Mucosa of rectum (tissue), 2 donors: ENCODE measurements at regions not wholly inside any gene's neighbourhood (a gene's known extent, or its start where the extent isn't known, plus 50 kb on each side); places are given as distances from the start of the nearest gene placed in this dataset.
"Not testable (repeated sequence)": the region's sequence is repeated elsewhere in the genome, so short reads cannot be mapped to it uniquely, and the experiment has no call there.

Experiments used
- H3K27ac ChIP-seq, 2 donors: one replicate each; pipeline ENCODE4 v1.7.0; 2013; ENCODE audit warnings: inconsistent platforms in 2 of 2, low read depth in 2 of 2, low read length in 2 of 2
- H3K27me3 ChIP-seq, 2 donors: one replicate each; pipeline ENCODE4 v1.7.0; 2013; ENCODE audit warnings: low read length in 2 of 2; ENCODE audit not compliant: control insufficient read depth in 2 of 2, insufficient read depth in 2 of 2
- H3K36me3 ChIP-seq, 2 donors: one replicate each; pipeline ENCODE4 v1.7.0; 2013; ENCODE audit warnings: low read length in 2 of 2; ENCODE audit not compliant: control insufficient read depth in 2 of 2, insufficient read depth in 2 of 2
- H3K4me1 ChIP-seq, 2 donors: one replicate each; pipeline ENCODE4 v1.7.0; 2013; ENCODE audit warnings: low read length in 2 of 2, mild to moderate bottlenecking in 1 of 2; ENCODE audit not compliant: control insufficient read depth in 2 of 2, insufficient read depth in 2 of 2
- H3K4me3 ChIP-seq, 2 donors: one replicate each; pipeline ENCODE4 v1.7.0; 2013; ENCODE audit warnings: low read length in 2 of 2
- H3K9ac ChIP-seq, 2 donors: one replicate each; pipeline ENCODE4 v1.7.0; 2013; ENCODE audit warnings: low read length in 2 of 2, low read depth in 1 of 2, mild to moderate bottlenecking in 1 of 2
- H3K9me3 ChIP-seq, 2 donors: one replicate each; pipeline ENCODE4 v1.7.0; 2013; ENCODE audit warnings: low read length in 2 of 2; ENCODE audit not compliant: control insufficient read depth in 2 of 2
- donor health status: healthy.
- donor health status: Normal muscosa, but diverticular disease.

DNA sequence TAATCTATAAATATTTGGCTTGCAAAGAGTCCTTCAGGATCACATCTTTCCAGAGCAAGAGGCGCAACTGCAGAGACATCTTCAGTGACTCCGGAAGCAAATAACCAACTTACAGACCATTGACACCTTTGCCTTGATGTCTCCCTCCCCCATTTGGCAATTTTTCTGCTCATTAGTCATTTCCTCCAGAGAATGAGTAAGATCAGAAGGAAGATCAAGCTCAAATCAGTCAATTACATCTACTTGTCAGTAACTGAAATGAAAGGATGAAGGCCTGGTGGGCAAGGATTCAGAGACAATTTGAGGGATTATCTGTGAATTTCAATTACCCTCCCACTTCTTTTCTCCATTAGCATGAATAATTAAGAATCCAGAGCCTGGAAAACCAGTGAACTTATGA lies 665.6 kb upstream of the CPEB2 start:
- no peak overlapping the region for H3K4me3 ChIP-seq
- H3K36me3 ChIP-seq: no peaks in the 10 kb centered on the region
- H3K27me3 ChIP-seq: no peaks in the 10 kb centered on the region
- H3K9me3 ChIP-seq: no peaks in the 10 kb centered on the region
- no peak overlapping the region for H3K27ac ChIP-seq
- H3K4me1 ChIP-seq: no peaks in the 10 kb centered on the region
- no peak overlapping the region for H3K9ac ChIP-seq

DNA sequence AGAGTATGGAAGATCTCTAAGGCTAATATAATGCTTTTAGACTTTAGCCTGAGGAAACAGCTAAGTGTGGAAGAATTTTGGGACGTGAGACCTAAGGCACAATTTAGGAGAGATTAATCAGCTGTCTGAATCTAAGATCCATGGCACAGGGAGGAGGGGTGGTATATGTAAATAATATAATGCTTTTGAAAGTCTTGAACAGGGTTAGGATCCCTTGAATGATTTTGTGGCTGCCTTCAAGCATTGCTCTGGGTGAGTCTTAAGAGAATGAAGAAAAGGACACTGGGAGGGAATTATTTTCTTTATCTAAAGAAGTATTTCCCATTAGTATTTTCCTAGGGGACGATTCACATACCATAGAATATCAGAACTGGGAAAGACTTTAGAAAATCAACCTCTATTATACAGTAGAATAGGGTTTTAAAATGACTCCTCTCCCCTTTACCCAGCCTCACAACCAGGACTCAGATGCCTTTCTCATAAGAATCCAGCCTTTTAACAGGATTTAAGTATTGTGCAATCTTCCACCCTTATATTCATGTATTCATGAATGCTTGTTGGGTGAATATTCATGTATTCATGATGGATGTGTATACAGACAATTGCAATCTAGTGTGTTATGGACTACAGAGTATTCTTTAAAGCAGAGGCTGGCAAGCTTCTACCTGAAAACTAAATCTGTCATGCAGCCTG lies 664.2 kb upstream of the CPEB2 start:
- H3K27ac ChIP-seq: no peak overlapping the region
- no peaks in the 10 kb centered on the region for H3K27me3 ChIP-seq
- no peaks in the 10 kb centered on the region for H3K9me3 ChIP-seq
- no peak overlapping the region for H3K4me3 ChIP-seq
- H3K9ac ChIP-seq: no peak overlapping the region
- no peaks in the 10 kb centered on the region for H3K36me3 ChIP-seq
- H3K4me1 ChIP-seq: no peaks in the 10 kb centered on the region

DNA sequence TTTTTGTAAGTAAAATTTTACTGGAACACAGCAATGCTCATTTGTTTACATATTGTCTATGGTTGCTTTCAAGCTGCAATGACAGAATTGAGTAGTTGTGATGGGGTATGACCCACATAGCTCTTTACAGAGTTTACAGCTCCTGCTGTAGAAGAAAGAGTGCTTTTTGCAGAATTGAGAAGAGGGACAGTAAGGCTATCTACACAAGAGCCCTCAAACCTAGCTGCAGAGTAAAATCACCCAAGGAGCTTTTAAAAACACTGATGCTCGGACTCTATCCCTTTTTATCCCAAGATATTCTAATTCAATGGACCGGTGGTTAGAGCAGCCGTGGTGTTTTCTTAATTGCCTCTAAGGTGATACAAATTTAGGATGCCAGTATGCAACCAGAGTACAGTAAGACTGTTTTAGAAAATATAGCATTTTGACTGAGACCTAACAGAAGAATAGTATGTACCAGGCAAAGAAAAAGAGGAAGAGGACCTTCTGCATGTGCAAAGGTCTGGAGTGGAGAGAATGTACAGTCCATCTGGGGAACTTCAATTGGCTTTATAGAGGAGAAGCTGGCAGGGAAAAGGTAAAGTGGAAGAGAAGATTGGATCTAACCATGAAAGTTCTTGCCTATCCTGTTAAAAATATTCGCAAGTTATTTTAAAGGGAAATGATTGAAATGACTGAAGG lies 663.6 kb upstream of the CPEB2 start:
- Histone ChIP-seq H3K9ac (no peak overlapping the region), H3K4me1 (no peaks in the 10 kb centered on the region), H3K27me3 (no peaks in the 10 kb centered on the region), H3K4me3 (no peak overlapping the region), H3K27ac (no peak overlapping the region), H3K36me3 (no peaks in the 10 kb centered on the region), H3K9me3 (no peaks in the 10 kb centered on the region)

DNA sequence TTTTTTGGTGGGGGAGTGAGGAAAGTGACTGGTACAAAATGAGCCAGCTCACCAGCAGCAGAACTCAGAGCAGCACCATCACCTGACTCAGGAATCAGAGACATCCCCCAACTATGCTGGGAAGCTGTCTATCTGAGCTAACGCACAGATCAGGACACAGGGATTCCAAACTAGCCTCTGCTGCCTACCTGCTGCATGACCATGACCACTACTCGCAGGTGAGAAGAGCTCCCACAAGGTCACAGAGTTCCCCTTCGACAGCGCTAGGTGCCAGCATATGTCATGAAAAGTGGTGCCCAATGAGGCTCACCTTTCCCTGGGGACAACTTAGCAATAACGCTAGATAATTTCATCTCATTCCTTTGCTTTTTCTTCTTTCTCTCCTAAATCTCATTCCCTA lies 662.6 kb upstream of the CPEB2 start:
- Histone ChIP-seq H3K9me3 (no peaks in the 10 kb centered on the region), H3K27me3 (no peaks in the 10 kb centered on the region), H3K9ac (no peak overlapping the region), H3K36me3 (no peaks in the 10 kb centered on the region), H3K4me1 (no peaks in the 10 kb centered on the region), H3K4me3 (no peak overlapping the region), H3K27ac (no peak overlapping the region)

- no peak overlapping the region for H3K27ac ChIP-seq
- H3K27me3 ChIP-seq: no peaks in the 10 kb centered on the region
- H3K9me3 ChIP-seq: no peaks in the 10 kb centered on the region
- no peaks in the 10 kb centered on the region for H3K36me3 ChIP-seq
- H3K9ac ChIP-seq: no peak overlapping the region
- H3K4me1 ChIP-seq: no peaks in the 10 kb centered on the region
- no peak overlapping the region for H3K4me3 ChIP-seq
These were observed 662.0 kb upstream of the CPEB2 start for GRCh38 chr4:14340321-14340720.

DNA sequence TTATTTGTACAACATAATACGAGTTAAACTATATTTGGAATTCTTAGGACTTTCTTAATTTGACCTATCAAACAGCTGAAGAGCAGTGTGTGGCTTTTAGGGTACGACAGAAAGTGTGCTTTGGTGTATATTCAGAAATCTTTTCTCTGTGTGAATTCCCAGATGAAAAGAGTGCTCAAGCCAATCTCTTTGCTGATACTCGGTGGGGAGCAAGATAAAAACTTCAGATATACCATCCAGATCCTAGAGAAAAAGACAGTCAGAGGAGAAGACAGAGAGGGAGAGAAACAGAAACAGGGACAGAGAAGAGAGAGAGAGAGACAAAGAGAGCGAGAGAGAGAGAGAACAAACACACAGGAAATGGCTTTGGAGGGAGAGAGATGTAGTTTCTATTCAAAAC lies 658.3 kb upstream of the CPEB2 start:
- Histone ChIP-seq H3K9me3 (no peaks in the 10 kb centered on the region), H3K4me3 (no peak overlapping the region), H3K27ac (no peak overlapping the region), H3K36me3 (no peaks in the 10 kb centered on the region), H3K27me3 (no peaks in the 10 kb centered on the region), H3K9ac (no peak overlapping the region), H3K4me1 (no peaks in the 10 kb centered on the region)

- Histone ChIP-seq H3K4me3 (no peak overlapping the region), H3K9me3 (no peaks in the 10 kb centered on the region), H3K4me1 (no peaks in the 10 kb centered on the region), H3K36me3 (no peaks in the 10 kb centered on the region), H3K27ac (no peak overlapping the region), H3K9ac (no peak overlapping the region), H3K27me3 (no peaks in the 10 kb centered on the region)
These were observed 656.9 kb upstream of the CPEB2 start for GRCh38 chr4:14345356-14345775.

GRCh38 chr4:14347526-14347925 lies 654.8 kb upstream of the CPEB2 start:
- H3K4me3 ChIP-seq: no peak overlapping the region
- H3K9me3 ChIP-seq: no peaks in the 10 kb centered on the region
- no peak overlapping the region for H3K27ac ChIP-seq
- H3K27me3 ChIP-seq: no peaks in the 10 kb centered on the region
- no peaks in the 10 kb centered on the region for H3K4me1 ChIP-seq
- H3K36me3 ChIP-seq: no peaks in the 10 kb centered on the region
- no peak overlapping the region for H3K9ac ChIP-seq

GRCh38 chr4:14348506-14348905 lies 653.8 kb upstream of the CPEB2 start:
- no peaks in the 10 kb centered on the region for H3K27me3 ChIP-seq
- no peak overlapping the region for H3K9ac ChIP-seq
- no peaks in the 10 kb centered on the region for H3K36me3 ChIP-seq
- H3K4me3 ChIP-seq: no peak overlapping the region
- H3K9me3 ChIP-seq: no peaks in the 10 kb centered on the region
- no peaks in the 10 kb centered on the region for H3K4me1 ChIP-seq
- no peak overlapping the region for H3K27ac ChIP-seq

DNA sequence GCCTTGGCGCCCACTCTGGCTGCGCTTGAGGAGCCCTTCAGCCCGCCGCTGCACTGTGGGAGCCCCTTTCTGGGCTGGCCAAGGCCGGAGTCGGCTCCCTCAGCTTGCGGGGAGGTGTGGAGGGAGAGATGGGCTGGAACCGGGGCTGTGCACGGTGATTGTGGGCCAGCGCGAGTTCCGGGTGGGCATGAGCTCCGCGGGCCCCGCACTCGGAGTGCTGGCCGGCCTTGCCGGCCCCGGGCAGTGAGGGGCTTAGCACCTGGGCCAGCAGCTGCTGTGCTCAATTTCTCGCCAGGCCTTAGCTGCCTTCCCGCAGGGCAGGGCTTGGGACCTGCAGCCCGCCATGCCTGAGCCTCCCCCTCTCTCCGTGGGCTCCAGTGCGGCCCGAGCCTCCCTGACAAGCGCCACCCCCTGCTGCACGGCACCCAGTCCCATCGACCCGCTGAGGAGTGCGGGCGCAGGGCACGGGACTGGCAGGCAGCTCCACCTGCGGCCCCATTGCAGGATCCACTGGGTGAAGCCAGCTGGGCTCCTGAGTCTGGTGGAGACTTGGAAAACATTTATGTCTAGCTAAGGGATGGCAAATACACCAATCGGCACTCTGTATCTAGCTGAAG lies 643.6 kb upstream of the CPEB2 start:
- not testable (repeated sequence) for H3K27ac ChIP-seq, H3K9ac ChIP-seq, H3K9me3 ChIP-seq, H3K36me3 ChIP-seq, H3K4me3 ChIP-seq, H3K27me3 ChIP-seq, H3K4me1 ChIP-seq
